UCSD-AML1 (cell line): ENCODE measurements at regions not wholly inside any gene's neighbourhood (a gene's known extent, or its start where the extent isn't known, plus 50 kb on each side); places are given as distances from the start of the nearest gene placed in this dataset.
"Not testable (repeated sequence)": the region's sequence is repeated elsewhere in the genome, so short reads cannot be mapped to it uniquely, and the experiment has no call there.

Source experiments
- DNase-seq: peaks from one replicate; lab custom pipeline; 2025; ENCODE audit not compliant: unreplicated experiment; lab: John Stamatoyannopoulos, UW

DNA sequence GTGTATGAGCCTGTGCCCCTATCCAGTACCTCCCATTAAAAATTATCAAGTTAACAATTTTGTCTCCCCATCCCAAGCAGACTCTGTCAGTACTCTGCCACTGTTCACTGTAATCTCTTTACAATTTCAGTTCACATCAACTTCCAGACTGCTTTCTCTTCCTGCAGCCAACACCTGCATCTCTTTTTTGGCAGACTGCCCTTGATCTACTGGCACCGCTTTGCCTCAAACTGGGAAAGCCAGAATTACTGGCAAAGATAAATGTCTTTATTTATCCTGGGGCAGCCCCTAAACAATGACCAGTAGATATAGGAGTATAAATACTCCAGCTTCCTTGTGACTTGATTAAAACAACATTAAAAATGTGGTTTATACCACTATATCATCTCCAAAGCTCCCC, 494.1 kb downstream of the ZNF385D start:
- DNase-seq, result no peak

DNA sequence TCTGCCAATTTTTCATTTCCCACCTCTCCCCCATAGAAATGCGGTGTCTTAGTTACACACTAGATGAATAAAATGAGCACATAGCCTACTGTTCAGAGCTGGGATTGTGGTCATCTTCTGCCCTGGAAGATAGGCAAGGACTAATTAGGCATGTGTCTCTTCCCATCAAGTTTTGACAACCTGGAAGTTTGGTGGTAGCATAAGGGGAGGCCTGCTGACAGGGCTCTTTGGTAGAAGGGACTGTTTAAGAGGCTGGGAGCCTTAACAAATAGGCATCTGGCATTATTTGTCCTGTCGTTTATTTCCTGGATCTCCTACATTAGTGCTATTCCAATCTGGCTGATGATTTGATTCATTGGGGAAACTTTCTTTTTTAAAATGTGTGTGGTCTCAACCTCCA, 512.3 kb downstream of the ZNF385D start:
- no peak for DNase-seq

GRCh38 chr3:21237638-21238037, 513.4 kb downstream of the ZNF385D start:
- DNase-seq, result no peak

GRCh38 chr3:21235491-21235890, 515.5 kb downstream of the ZNF385D start:
- no peak for DNase-seq

DNA sequence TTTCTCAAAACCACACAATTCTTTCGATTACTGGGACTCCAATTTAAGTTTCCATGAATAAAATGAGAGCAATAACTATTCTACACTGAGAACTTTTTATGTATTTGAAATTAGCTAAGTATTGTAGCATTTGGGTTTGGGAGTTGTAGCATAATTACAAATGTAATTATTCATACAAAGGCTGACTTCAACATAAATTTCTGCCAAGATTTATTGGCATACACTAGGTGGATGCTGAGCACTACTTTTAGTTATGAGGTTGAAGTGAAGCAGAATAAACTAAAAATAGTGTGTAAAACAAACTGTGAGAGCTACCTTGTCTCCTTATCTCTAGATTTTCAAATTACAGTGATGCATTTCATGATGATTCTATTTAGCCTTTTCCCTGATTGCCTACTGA, 516.1 kb downstream of the ZNF385D start:
- no peak for DNase-seq

- DNase-seq, result no peak
Observed at GRCh38 chr3:21229426-21230135, 521.4 kb downstream of the ZNF385D start.

- DNase-seq, result no peak
Observed at GRCh38 chr3:21226086-21226485, 524.9 kb downstream of the ZNF385D start.

DNA sequence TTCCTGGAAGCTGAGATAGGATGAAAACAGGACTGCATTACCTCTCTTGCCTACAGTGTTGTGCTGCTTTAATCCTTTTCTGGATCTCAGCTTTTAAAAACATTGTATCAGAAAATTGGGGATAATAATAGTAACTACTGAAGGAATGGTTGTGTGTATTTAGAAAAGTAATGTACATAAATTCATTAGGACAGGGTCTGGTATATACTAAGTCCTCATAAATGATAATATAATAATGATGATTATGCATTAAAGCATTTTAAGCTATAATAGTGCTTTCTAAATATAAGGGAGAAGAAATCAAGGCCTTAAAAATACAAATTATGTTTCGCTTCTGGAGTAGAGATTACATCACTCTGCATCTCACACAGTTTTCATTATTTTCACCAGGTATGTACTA, 530.1 kb downstream of the ZNF385D start:
- DNase-seq, result no peak

GRCh38 chr3:21216598-21216997, 534.4 kb downstream of the ZNF385D start:
- DNase-seq, result no peak

DNA sequence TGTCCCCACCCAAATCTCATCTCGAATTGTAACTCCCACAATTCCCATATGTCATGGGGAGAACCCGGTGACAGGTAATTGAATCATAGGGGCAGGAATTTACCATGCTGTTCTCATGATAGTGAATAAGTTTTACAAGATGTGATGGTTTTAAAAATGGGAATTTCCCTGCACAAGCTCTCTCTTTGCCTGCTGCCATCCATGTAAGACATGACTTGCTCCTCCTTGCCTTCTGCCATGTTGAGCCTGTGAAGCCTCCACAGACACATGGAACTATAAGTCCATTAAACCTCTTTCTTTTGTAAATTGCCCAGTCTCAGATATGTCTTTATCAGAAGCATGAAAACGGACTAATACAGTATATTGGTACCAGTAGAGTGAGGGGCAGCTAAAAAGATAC, 546.9 kb downstream of the ZNF385D start:
- not testable (repeated sequence) for DNase-seq

DNA sequence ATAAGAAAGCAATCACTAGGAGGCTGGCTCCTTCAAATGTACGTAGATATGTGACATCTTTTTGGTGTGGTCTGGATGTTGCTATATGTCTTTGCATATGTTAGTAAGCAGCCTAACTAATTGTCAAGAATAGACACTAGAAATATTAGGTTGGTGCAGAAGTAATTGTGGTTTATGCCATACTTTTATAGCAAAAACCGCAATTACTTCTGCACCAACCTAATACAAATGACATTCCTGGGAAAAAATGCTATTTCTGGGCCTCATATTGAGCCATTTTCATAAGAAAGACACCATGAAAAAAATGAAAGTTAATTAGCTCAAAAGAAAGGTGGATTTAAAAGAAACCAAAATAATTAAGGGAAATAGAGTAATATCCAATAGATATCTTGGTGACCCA, 555.8 kb downstream of the ZNF385D start:
- no peak for DNase-seq

DNA sequence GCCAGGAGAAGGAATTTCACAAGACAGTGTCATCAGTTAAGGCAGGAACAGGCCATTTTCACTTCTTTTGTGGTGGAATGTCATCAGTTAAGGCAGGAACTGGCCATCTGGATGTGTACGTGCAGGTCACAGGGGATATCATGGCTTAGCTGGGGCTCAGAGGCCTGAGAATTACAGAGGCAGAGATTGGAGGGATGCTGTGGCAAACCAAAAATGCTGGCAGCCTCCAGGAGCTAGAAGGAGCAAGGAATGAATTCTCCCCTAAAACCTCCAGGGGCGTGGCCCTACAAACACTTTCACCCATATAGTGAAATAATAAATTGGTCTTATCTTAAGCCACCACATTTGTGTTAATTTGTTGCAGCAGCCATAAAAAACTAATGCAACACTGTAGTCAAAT, 557.0 kb downstream of the ZNF385D start:
- not testable (repeated sequence) for DNase-seq

DNA sequence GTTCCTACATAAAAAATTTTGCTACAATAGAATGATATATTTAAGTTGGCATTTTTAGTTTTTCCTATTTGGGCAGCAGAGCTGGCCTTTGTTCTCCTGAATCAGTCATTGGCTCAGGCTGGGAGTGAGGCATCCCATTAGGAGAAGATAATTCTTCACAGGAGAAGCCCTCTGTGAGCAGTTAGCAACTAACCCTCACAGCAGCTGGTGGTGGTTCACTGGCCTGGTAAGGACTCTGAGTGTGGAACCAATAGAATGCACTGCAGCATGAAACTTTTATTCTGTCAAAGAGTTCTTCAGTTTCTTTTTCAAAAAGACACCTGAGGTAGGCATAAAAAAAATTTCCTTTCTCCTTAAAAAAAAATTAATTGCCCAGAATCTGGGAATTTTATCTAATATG, 562.6 kb downstream of the ZNF385D start:
- DNase-seq, result no peak

GRCh38 chr3:21185816-21186314, 565.1 kb downstream of the ZNF385D start:
- no peak for DNase-seq

DNA sequence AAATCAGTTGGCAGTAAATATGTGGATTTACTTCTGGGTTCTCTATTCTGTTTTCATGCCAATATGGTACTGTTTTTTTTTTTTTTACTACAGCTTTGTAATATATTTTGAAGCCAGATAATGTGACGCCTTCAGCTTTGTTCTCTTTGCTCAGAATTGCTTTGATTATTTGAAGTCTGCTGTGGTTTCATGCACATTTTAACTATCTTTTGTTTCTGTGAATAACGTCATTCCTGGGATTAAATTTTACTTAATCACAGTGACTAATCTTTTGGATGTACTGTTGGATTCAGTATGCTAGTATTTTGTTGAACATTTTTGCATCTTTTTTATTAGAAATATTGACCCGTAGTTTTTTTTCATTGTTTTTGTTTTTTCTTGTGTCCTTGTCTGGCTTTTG, 576.5 kb downstream of the ZNF385D start:
- no peak for DNase-seq

DNA sequence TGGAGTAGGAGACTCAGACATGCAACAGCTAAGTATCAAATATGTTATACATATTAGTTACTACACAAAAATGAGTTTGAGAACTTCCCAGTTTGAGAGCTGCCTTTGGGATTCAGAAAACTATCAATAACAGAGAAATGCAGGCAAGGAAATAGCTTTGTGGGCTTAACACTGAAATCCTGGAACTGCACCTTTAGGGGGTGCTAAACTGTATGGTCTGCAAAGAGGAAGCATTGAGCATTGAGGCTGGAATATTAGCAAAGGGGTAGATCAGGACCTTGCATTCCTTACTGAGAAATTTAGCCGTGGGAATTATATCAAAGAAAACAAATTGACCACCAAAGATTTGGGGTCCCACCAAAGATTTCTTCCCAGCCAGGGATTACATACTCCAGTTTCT, 580.0 kb downstream of the ZNF385D start:
- no peak for DNase-seq

DNA sequence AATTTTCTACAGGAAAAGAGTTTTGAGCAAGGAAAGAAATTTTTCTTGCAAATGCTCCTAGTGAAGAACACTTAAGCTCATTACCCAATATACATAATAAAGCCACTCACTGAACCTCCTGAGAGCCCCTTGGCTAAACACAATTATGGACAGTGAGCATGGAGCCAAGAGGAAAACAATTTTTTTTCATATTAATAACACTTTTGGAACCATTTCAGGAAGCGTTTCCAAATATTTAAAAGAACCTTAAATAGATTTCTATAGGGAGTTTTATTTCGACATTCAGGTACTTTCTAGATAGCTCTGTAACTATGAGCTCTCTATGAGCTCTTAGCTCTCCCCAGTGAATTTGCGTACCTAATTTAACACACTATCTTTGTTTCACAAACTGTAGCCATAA, 581.1 kb downstream of the ZNF385D start:
- no peak for DNase-seq

DNA sequence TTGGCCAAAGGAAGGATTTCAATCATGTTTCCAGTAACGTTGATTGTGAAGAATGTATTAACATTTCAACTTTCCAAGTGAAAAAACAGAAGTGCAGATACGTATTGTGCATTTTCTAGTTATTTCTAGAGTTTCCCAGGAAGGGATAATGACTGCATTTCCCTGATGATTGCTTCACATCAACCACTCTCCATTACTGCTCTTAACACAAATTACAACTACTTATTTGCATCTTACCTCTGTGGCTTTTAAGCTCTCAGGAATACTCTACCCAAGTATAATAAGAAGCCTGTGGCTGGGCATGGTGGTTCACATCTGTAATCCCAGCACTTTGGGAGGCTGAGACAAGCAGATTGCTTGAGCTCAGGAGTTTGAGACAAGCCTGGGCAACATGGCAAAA, 582.5 kb downstream of the ZNF385D start:
- no peak for DNase-seq

DNA sequence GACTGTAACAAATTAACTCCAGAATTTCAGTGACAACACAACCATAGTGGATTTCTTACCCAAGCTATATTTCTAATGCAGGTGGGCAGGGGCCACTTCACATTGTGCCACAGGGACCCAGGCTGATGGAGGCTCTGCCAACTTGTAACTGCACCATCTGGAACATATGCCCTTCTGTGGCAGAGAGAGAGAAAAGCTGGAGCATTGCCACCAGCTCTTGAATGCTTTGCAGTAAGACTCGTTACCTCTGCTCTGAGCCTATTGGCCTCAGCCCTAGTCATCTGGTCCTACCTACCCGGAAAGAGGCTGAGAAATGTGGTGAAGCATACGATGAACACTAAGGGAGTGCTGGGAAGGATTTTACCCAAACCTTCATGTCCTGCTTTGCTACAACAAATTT, 587.1 kb downstream of the ZNF385D start:
- DNase-seq, result no peak

GRCh38 chr3:21159543-21159906, 591.5 kb downstream of the ZNF385D start:
- DNase-seq, result no peak

DNA sequence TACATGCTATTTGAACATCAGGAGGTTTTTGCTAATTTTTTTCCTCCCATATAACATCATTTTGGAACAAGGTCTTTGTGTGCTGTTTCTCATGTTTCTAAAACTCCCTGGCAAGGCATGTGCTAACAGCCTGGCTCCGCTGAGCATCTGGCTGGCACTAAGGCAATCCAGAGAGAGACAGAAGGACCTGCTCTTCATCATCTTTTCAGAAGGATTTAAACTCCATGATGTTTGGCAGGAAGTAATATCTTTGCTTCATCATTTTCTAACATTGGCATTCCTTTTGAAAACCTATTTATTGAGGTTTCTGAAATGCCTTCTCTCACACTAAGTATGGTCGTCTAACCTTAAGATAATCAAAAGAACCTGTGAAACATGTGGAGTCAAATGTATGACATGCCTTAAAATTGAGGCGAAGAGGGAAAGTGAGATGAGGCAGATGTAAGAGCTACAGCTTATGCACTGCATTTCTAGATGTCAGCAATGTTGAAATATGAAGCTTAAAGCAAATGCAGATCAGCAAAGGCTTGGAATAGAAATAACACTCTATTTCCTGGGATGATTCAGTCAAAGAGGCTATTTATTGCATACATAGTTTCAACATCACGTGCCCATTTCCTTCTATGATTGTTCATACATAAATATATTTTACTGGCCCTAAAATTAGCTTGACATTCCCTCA, 592.0 kb downstream of the ZNF385D start:
- no peak for DNase-seq

DNA sequence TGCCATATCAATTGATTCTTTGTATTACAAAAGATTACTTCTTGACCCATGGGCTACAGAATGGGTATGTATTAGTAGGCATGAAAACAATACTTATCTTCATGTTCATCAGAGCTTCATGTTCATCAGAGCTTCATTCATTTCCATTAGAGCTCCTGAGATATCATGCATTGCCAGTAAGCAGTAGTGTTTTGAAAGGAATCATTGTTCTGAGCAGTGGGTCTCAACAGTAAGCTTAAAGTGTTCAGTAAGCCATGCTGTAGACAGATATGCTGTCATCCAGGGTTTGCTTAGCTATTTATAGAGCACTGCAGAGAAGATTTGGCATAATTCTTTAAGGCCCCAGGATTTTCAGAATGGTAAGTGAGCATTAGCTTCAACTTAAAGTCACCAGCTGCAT, 596.1 kb downstream of the ZNF385D start:
- DNase-seq, result no peak

GRCh38 chr3:21152555-21152954, 598.5 kb downstream of the ZNF385D start:
- DNase-seq, result no peak
